Spleen (tissue), 7 donors: ENCODE measurements at regions not wholly inside any gene's neighbourhood (a gene's known extent, or its start where the extent isn't known, plus 50 kb on each side); places are given as distances from the start of the nearest gene placed in this dataset.

Experiments used
- CTCF ChIP-seq, 11 experiments: fragments of 200-600 bp in 7 of 11; fragments of 450-650 bp in 4 of 11; sonication (generic) in 4 of 11; IDR thresholded peaks in 8 of 11; conservative IDR thresholded peaks in 3 of 11; 1 replicate in 7 of 11; 2 replicates in 4 of 11; pipeline versions ENCODE4 v1.4.0 to v1.8.0; 2016 to 2021; ENCODE audit warnings: antibody characterized with exemption in 11 of 11, inconsistent platforms in 4 of 11, mild to moderate bottlenecking in 1 of 11
- POLR2A ChIP-seq, 3 donors: fragments of 450-650 bp; IDR thresholded peaks; one replicate each; pipeline ENCODE4 v1.5.1; 2017; ENCODE audit warnings: antibody characterized with exemption in 3 of 3, mild to moderate bottlenecking in 1 of 3
- donor health status: DM: no; HTN: no; CAD: no; lungs with moderate emphysema.
- donor health status: DM: no; HTN: no; CAD: no.
- donor health status: DM: no; HTN: no; CAD: no.

GRCh38 chr10:83332690-83333089 lies 806.6 kb upstream of the GHITM start:
- TF ChIP-seq POLR2A (IDR thresholded peaks at IDR 0.05) (no peak), CTCF (IDR thresholded peaks at IDR 0.05 in 8 of 11, conservative IDR thresholded peaks at IDR 0.05 in 3 of 11) (no peak)
